SH-SY5Y (cell line): ENCODE measurements at regions not wholly inside any gene's neighbourhood (a gene's known extent, or its start where the extent isn't known, plus 50 kb on each side); places are given as distances from the start of the nearest gene placed in this dataset.

Experiments used
- GATA2 ChIP-seq: IDR thresholded peaks from 2 replicates; pipeline ENCODE4 v1.6.1; 2011; ENCODE audit warnings: mild to moderate bottlenecking, low read depth, low read length
- GATA3 ChIP-seq: IDR thresholded peaks from 2 replicates; pipeline ENCODE4 v1.6.1; 2011; ENCODE audit warnings: low read depth, mild to moderate bottlenecking, low read length, moderate library complexity

GRCh38 chr11:115720602-115721245, 216.5 kb upstream of the CADM1 start:
- TF ChIP-seq GATA2 (no peak), GATA3 (no peak)
